Lower lobe of right lung (tissue), 2 donors: ENCODE measurements at regions not wholly inside any gene's neighbourhood (a gene's known extent, or its start where the extent isn't known, plus 50 kb on each side); places are given as distances from the start of the nearest gene placed in this dataset.

Source experiments
- ATAC-seq, 2 donors: fragments of 200-7000 bp; cut with Tn5 transposase; one replicate each; pipeline ENCODE4 v1.9.1; 2020 to 2022; ENCODE audit warnings: mild to moderate bottlenecking in 2 of 2, moderate library complexity in 2 of 2
- DNase-seq: peaks from one replicate; pipeline ENCODE4 v3.0.0-alpha.2; 2020
- H3K27ac ChIP-seq: fragments of 200-600 bp; one replicate; pipeline ENCODE4 v1.8.0; 2022
- H3K27me3 ChIP-seq: fragments of 200-600 bp; one replicate; pipeline ENCODE4 v1.8.0; 2022; ENCODE audit warnings: low read depth
- H3K36me3 ChIP-seq: fragments of 200-600 bp; one replicate; pipeline ENCODE4 v1.8.0; 2022; ENCODE audit warnings: mild to moderate bottlenecking
- H3K4me1 ChIP-seq: fragments of 200-600 bp; one replicate; pipeline ENCODE4 v1.8.0; 2022
- H3K4me3 ChIP-seq: fragments of 200-600 bp; one replicate; pipeline ENCODE4 v1.8.0; 2022; ENCODE audit warnings: mild to moderate bottlenecking
- H3K9me3 ChIP-seq: fragments of 200-600 bp; one replicate; pipeline ENCODE4 v1.8.0; 2022
- CTCF ChIP-seq: fragments of 200-600 bp; IDR thresholded peaks from one replicate; pipeline ENCODE4 v1.8.0; 2022; ENCODE audit warnings: antibody characterized with exemption, mild to moderate bottlenecking
- intact Hi-C: fragments of 100-400 bp; cut with DNase I; formaldehyde crosslinking; loops from one replicate; pipeline ENCODE4 v1.11.0; 2022
- donor health status: DM: no; HTN: yes; CAD: no; lungs with severe emphysema.

- ATAC-seq (no peak), DNase-seq (no peak)
- H3K36me3 ChIP-seq = no peaks in the 10 kb centered on the region
- no peaks in the 10 kb centered on the region for H3K4me1 ChIP-seq
- H3K27me3 ChIP-seq = no peaks in the 10 kb centered on the region
- peaks cover 9% of the 10 kb centered on the region for H3K9me3 ChIP-seq
- no peak for TF ChIP-seq CTCF
- H3K27ac ChIP-seq = no peak overlapping the region
- no peak overlapping the region for H3K4me3 ChIP-seq
- intact Hi-C loops = no loop called here
Observed at GRCh38 chr6:22722913-22723312, 153.5 kb downstream of the HDGFL1 start.

- Histone ChIP-seq H3K4me1 (no peaks in the 10 kb centered on the region), H3K27me3 (no peaks in the 10 kb centered on the region), H3K9me3 (peaks cover 9% of the 10 kb centered on the region), H3K4me3 (no peak overlapping the region), H3K36me3 (no peaks in the 10 kb centered on the region), H3K27ac (no peak overlapping the region)
- intact Hi-C loops = no loop called here
- ATAC-seq = no peak
- no peak for TF ChIP-seq CTCF
- no peak for DNase-seq
Observed at GRCh38 chr6:22726966-22727365, 157.6 kb downstream of the HDGFL1 start.

DNA sequence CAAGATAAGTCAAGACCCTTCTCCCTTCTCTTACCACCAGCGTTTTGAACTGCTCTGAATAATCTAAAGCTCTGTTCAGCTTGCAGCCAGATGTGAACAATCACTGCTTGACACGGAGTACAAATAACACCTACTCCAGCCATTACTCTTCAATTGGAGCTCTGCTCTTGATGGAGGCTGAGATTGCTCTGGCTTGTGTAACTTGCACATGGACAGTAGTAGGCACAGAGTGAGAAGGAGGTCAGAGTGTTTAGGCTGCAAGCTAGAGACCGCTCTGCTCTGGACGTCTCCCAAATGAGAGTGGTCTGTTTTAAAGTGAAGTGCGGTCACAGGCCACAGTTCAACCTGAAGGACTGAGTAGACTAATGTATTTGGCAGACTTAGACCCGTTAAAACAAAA lies 158.3 kb downstream of the HDGFL1 start:
- Histone ChIP-seq H3K9me3 (peaks cover 5% of the 10 kb centered on the region), H3K4me3 (no peak overlapping the region), H3K27me3 (no peaks in the 10 kb centered on the region), H3K27ac (no peak overlapping the region), H3K4me1 (no peaks in the 10 kb centered on the region), H3K36me3 (no peaks in the 10 kb centered on the region)
- intact Hi-C loops = no loop called here
- DNase-seq (no peak), ATAC-seq (no peak)
- TF ChIP-seq CTCF = no peak

DNA sequence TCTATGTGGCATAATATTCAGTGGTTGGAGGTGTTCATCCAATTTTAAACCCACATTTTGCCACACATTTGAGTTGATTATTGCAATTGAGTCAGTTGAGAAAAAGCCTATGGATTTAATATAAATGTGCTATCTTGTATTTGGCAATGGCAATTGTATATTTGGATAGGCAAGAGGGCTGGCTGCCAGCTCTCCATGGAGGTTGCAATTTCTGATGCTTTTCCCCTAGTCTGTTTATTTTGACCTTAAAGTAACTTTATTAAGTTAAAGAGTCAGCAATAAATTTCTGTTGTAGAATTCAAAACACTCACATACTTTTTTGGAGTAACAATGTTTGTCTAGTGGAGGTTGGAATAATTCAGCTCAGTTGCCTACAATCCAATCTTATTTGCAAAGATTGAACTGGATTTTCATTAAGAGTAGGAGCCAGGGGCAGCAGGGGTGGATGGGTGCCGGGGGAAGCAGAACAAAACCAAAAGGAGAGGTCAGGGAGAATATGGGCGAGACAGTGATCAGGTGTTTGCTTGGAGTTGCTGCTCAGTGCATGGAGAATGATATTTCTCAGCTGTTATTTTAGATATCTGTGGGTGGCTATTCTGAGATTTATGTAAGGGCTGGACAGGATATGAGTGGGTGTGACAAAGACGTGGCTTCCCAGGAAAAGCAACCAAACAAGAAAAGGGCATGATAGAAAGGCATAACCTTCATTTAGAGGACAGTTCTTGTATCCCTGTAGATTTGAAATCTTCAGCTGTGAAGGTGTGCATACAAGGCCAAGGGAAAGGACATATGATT lies 163.0 kb downstream of the HDGFL1 start:
- no peak for TF ChIP-seq CTCF
- intact Hi-C loops = no loop called here
- DNase-seq (no peak), ATAC-seq (no peak)
- Histone ChIP-seq H3K27ac (no peak overlapping the region), H3K36me3 (no peaks in the 10 kb centered on the region), H3K27me3 (no peaks in the 10 kb centered on the region), H3K9me3 (no peaks in the 10 kb centered on the region), H3K4me1 (no peaks in the 10 kb centered on the region), H3K4me3 (no peak overlapping the region)

DNA sequence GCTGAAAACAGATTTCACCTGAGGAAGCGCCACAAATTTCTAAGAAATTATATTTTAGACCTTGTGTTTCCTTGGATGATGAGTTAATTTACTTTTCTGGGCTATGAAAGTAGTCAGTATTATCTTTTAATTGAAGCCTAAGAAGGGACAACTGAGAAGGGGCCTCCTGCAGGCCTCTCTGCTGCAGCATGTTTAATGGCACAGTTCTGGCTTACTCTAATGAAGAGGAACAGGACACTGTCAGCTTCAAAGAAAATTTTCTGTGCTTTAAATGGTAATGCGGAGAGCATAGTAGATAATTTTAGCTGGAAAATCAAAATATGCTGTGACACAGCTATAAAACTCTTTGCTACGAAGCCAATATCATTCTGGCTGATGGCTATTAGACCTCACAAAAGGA lies 167.4 kb downstream of the HDGFL1 start:
- Histone ChIP-seq H3K36me3 (no peaks in the 10 kb centered on the region), H3K4me1 (no peaks in the 10 kb centered on the region), H3K9me3 (no peaks in the 10 kb centered on the region), H3K4me3 (no peak overlapping the region), H3K27me3 (no peaks in the 10 kb centered on the region), H3K27ac (no peak overlapping the region)
- TF ChIP-seq CTCF = no peak
- ATAC-seq (no peak), DNase-seq (no peak)
- intact Hi-C loops = no loop called here
